GM12872 (cell line): ENCODE measurements at regions not wholly inside any gene's neighbourhood (a gene's known extent, or its start where the extent isn't known, plus 50 kb on each side); places are given as distances from the start of the nearest gene placed in this dataset.

Experiments
- TF ChIP-seq, protein P1 (sequence below): IDR thresholded peaks from 3 replicates; pipeline ENCODE4 v1.5.1; 2011; ENCODE audit warnings: low read depth, mild to moderate bottlenecking, low read length, moderate library complexity; ENCODE audit not compliant: insufficient read depth

DNA sequence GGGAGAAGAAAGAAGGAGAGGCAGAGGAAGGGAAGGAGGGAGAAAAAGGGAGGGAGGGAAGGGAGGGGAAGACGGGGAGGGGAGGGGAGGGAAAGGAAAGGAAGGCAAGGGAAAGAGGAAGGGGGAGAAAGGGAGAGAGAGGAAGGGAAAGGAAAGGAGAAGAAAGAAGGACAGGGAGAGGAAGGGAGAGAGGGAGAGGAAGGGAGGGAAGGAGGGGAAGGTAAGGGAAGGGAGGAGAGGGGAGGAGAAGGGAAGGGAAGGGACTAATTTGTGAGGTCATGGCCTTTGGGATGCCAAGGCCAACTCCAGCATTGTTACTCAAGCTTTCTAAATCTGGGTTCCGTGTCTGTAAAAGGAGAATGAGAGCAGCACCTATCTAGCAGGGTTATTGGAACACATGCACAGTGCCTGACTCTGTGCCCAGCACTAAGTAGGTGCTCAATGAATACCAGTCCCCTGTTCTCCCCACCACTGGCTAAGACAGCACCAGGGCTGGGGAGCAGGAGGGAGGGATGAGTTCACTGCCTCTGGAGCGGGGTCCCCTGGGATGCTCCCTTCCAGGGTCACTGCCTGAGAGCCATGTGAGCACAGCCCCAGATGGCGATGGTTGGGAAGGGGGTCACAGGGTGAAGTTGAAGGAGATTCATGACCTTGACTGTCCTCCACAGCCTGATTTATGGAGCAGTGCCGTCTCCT lies 560.1 kb upstream of the TBX3 start:
- TF ChIP-seq, protein P1, sequence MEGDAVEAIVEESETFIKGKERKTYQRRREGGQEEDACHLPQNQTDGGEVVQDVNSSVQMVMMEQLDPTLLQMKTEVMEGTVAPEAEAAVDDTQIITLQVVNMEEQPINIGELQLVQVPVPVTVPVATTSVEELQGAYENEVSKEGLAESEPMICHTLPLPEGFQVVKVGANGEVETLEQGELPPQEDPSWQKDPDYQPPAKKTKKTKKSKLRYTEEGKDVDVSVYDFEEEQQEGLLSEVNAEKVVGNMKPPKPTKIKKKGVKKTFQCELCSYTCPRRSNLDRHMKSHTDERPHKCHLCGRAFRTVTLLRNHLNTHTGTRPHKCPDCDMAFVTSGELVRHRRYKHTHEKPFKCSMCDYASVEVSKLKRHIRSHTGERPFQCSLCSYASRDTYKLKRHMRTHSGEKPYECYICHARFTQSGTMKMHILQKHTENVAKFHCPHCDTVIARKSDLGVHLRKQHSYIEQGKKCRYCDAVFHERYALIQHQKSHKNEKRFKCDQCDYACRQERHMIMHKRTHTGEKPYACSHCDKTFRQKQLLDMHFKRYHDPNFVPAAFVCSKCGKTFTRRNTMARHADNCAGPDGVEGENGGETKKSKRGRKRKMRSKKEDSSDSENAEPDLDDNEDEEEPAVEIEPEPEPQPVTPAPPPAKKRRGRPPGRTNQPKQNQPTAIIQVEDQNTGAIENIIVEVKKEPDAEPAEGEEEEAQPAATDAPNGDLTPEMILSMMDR = no peak

DNA sequence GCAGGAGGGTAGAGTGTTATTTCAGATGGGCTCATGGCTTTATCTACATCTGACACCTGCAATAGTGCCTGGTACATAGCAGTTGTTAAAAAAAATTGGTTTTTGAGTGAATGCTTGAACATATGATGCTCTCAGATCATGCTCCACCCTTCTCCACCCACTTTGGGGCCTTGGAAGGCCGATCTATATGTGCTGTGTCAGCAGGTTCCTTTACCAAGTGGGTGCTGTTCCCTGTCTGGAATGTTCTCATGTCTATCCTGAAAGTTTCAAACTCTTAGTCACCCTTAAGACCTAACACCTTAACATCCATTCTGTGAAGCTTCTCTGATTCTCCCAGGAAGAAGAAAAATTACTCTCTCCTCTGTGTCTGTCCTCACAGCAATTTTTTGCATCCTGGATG lies 556.3 kb upstream of the TBX3 start:
- TF ChIP-seq, protein P1 = no peak

DNA sequence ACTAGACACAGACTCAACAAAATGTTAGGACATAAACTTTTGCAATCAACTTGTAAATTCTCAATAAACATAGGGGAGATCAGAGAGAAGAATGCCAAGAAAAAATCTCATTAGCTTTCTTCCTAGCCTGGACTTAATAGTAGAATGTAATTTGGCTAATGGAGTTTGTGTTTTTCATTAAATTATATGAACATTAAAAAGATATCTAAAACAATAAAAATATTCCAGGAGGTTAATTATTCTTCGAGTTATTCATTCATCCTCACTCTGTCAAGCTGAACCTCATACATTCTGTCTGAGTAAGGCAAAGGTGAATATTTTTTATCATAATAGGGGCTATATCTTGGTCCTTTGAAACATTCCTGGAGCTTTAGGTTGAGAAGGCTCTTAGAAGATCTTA lies 551.9 kb upstream of the TBX3 start:
- TF ChIP-seq, protein P1 = no peak

DNA sequence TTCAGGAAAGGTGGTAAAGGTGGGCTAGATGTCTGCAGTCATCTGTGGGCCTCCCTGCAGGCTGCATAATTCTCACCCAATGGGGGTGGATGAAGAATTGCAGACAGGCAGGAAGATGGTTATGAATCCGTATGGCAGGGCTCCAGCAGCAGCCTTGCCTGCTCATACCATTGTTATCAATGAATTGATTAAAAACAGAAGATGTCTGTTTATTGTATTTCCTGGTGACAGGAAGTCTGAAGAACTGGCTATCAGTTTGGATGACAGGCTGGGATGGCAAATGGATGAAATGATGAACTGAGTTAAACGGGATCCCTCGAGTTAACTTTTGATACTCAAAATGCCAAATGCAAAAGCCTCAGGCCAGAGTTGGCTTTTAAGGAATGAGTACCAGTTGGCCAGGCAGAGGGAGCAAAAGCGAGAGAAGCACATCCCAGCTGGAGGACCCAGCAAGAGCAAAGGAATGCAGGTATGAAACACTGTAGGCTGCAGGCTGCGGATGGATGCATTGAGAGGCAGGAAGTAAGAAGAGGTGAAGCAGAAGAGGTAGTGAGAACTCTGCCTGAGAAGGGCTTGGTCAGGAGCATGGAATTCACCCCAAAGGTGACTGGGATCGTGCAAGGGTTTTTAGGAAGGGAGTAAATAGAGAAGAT lies 550.0 kb upstream of the TBX3 start:
- TF ChIP-seq, protein P1 = no peak

DNA sequence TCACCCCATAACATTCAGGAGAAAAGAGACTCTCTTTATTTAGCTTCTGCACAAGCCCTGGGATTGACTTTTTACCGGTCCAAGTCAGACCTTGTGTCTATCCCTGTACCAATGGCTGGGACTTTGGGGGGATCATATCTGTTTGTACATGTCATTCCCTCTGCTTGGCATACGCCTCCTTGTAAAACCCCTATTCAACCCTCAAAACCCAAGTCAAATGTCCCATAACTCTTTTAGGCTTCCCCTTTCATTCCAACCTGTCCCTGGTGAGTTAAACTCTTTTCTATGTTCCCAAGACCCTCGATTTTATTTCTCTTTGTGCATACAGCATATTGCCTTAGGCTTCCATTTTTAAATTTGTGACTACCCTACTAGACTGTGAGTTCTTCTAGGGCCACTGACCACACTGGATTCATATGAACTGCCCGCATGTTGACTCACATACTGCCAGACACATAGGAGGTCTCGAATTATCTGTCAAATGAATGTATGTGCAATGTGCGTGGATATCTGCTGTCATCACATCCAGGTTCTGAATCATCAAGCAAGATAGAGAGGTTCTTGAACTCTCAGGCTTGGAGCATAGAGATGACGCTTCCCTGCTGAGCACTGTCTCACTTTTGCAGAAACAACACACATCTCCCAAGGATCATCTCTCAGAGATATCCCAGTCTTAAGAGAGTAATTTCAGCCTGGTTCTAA lies 548.6 kb upstream of the TBX3 start:
- TF ChIP-seq, protein P1 = no peak

DNA sequence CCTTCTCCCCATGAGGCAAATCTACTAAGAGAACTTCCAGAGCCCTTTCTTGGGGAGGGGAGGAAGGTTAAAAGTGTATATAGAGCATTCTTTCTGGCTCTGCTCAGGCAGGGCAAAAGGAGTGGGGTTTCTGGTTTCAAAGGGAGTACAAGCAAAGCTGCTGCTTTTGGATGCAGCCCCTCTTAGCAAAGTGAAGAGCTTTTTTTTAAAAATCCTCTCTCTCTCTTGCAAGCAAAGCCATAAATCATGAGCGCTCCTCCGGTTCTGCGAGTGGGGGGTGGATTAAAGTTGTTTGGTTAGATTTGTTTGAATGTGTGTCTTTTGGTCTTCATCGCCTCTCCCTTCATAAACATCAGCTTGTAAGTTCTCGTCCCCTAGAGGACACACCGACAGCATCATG lies 546.6 kb upstream of the TBX3 start:
- TF ChIP-seq, protein P1 = no peak

DNA sequence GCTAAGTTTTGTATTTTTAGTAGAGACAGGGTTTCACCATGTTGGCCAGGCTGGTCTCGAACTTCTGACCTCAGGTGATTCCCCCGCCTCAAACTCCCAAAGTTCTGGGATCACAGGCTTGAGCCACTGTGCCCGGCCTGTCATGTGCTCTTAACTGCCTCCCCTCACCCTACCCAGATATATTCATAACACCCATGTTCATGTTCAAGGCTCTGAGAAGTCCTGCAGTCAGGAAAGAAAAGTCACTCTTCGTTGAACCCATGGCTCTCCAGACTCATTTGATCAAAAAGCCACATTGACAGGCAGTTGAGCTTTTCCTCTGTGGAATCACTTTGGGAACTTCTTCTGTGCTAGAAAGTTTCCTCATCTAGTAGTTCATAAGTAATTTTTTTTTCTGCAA lies 545.5 kb upstream of the TBX3 start:
- TF ChIP-seq, protein P1 = no peak
